Keratinocyte (primary cell): ENCODE measurements at regions not wholly inside any gene's neighbourhood (a gene's known extent, or its start where the extent isn't known, plus 50 kb on each side); places are given as distances from the start of the nearest gene placed in this dataset.

ENCODE experiments used
- CTCF ChIP-seq, 3 experiments: IDR thresholded peaks in 1 of 3; conservative IDR thresholded peaks in 1 of 3; optimal IDR thresholded peaks in 1 of 3; 2 replicates in 2 of 3; 3 replicates in 1 of 3; pipeline versions ENCODE3 to v1.5.1; 2011; ENCODE audit warnings: low read length in 3 of 3, mild to moderate bottlenecking in 3 of 3, moderate library complexity in 2 of 3, control low read depth in 1 of 3, inconsistent platforms in 1 of 3; ENCODE audit not compliant: insufficient read depth in 2 of 3; ENCODE audit errors: extremely low read depth in 1 of 3
- EZH2 ChIP-seq: IDR thresholded peaks from one replicate; pipeline ENCODE4 v1.6.1; 2012; ENCODE audit warnings: inconsistent platforms, mild to moderate bottlenecking, low read length, moderate library complexity

GRCh38 chr3:130569461-130570365 lies 52.7 kb downstream of the COL6A6 start:
- TF ChIP-seq CTCF (optimal IDR thresholded peaks at IDR 0.05 in 1 of 3, IDR thresholded peaks at IDR 0.05 in 1 of 3, conservative IDR thresholded peaks at IDR 0.05 in 1 of 3; ENCODE audit: extremely low read depth in 1 of 3, insufficient read depth in 2 of 3, low read length in 3 of 3) (no peak), EZH2 (no peak)
